ENCODE measurements at regions not wholly inside any gene's neighbourhood (a gene's known extent, or its start where the extent isn't known, plus 50 kb on each side); places are given as distances from the start of the nearest gene placed in this dataset.
"Not testable (repeated sequence)": the region's sequence is repeated elsewhere in the genome, so short reads cannot be mapped to it uniquely, and the experiment has no call there.

GRCh38 chr7:19549246-19549645, 159.6 kb downstream of the POLR1F start:
- not testable (repeated sequence) for TF ChIP-seq CTCF (conservative IDR thresholded peaks at IDR 0.05; ENCODE audit: low read depth, low read length); SMC3 (IDR thresholded peaks at IDR 0.05; ENCODE audit: low read depth, low read length); MAFK (IDR thresholded peaks at IDR 0.05; ENCODE audit: low read depth, low read length); MXI1 (IDR thresholded peaks at IDR 0.05; ENCODE audit: borderline replicate concordance, low read depth, low read length); USF2 (IDR thresholded peaks at IDR 0.05; ENCODE audit: low read depth, low read length); POLR2A (IDR thresholded peaks at IDR 0.05; ENCODE audit: low read depth, low read length)
